Hepatocyte (in vitro differentiated cells): ENCODE measurements at regions not wholly inside any gene's neighbourhood (a gene's known extent, or its start where the extent isn't known, plus 50 kb on each side); places are given as distances from the start of the nearest gene placed in this dataset.

Experiments
- DNase-seq: peaks from one replicate; pipeline ENCODE4 v3.0.0-alpha.2; 2016; ENCODE audit warnings: low spot score
- H2AFZ ChIP-seq: fragments of 200-600 bp; sonication (generic); 2 replicates; pipeline ENCODE4 v1.6.0; 2016; ENCODE audit warnings: antibody characterized with exemption, mild to moderate bottlenecking
- H3K27ac ChIP-seq: fragments of 200-600 bp; sonication (generic); 2 replicates; pipeline ENCODE4 v1.5.1; 2016; ENCODE audit warnings: mild to moderate bottlenecking
- H3K27me3 ChIP-seq: fragments of 200-600 bp; sonication (generic); 2 replicates; pipeline ENCODE4 v1.6.1; 2016
- H3K36me3 ChIP-seq: fragments of 200-600 bp; sonication (generic); replicated peaks from 2 replicates; pipeline ENCODE4 v1.5.1; 2016; ENCODE audit warnings: low read depth; ENCODE audit not compliant: insufficient read depth
- H3K4me1 ChIP-seq: fragments of 200-600 bp; sonication (generic); 2 replicates; pipeline ENCODE4 v1.5.1; 2016; ENCODE audit warnings: mild to moderate bottlenecking, moderate library complexity; ENCODE audit not compliant: insufficient read depth
- H3K4me2 ChIP-seq: fragments of 200-600 bp; sonication (generic); 2 replicates; pipeline ENCODE4 v1.6.0; 2016
- H3K4me3 ChIP-seq: fragments of 200-600 bp; sonication (generic); 2 replicates; pipeline ENCODE4 v1.5.1; 2016; ENCODE audit warnings: mild to moderate bottlenecking
- H3K79me2 ChIP-seq: fragments of 200-600 bp; sonication (generic); 2 replicates; pipeline ENCODE4 v1.6.0; 2017; ENCODE audit warnings: mild to moderate bottlenecking
- H3K9me2 ChIP-seq: fragments of 200-600 bp; sonication (generic); replicated peaks from 2 replicates; pipeline ENCODE4 v1.6.0; 2017; ENCODE audit warnings: mild to moderate bottlenecking; ENCODE audit not compliant: insufficient read depth
- H3K9me3 ChIP-seq: fragments of 200-600 bp; sonication (generic); 2 replicates; pipeline ENCODE4 v1.5.1; 2016; ENCODE audit warnings: low read depth, mild to moderate bottlenecking
- H4K20me1 ChIP-seq: fragments of 200-600 bp; sonication (generic); 2 replicates; pipeline ENCODE4 v1.6.0; 2016; ENCODE audit warnings: mild to moderate bottlenecking; ENCODE audit not compliant: insufficient read depth, poor library complexity, severe bottlenecking
- EZH2 ChIP-seq: fragments of 200-600 bp; sonication (generic); IDR thresholded peaks from 2 replicates; pipeline ENCODE4 v1.6.1; 2016; ENCODE audit warnings: antibody characterized with exemption, mild to moderate bottlenecking, borderline replicate concordance
- EZH2phosphoT487 ChIP-seq: fragments of 200-600 bp; sonication (generic); IDR thresholded peaks from one replicate; pipeline ENCODE4 v1.6.1; 2018; ENCODE audit warnings: antibody characterized with exemption, mild to moderate bottlenecking, low read depth, moderate library complexity; ENCODE audit not compliant: unreplicated experiment, severe bottlenecking
- WGBS: methylation state at CpG from one replicate; pipeline ENCODE4 v1.1.6; 2016; ENCODE audit warnings: low lambda C conversion rate; ENCODE audit errors: missing lambda C conversion rate; 5-methylcytosine and 5-hydroxymethylcytosine counted together
- TF ChIP-seq, protein P1 (sequence below): fragments of 200-600 bp; sonication (generic); IDR thresholded peaks from 2 replicates; pipeline ENCODE4 v1.5.1; 2016; ENCODE audit warnings: antibody characterized with exemption, mild to moderate bottlenecking; ENCODE audit not compliant: poor library complexity

DNA sequence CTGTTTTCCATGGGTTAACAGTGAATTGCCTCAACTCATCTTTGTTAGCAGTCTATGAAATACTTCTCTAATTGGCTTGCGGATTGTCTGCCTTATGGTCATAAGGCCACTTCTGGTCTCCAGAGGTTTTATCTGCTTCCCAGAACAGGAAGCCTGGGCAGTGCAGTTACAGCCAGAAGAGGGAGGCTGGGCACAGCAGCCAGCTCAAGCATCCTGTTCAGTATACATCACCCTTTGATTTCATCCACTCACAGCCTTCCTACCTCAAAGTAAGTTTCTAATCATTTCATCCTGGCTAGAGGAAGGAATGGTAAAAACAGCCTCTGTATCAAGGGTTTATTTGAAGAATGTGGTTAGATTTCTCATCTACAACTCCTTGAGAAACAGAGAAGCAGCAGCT, 311.5 kb upstream of the DEPDC1 start:
- 50% methylated on average over 1 of the region's 1 CpG for WGBS
- no peak overlapping the region for H3K4me3 ChIP-seq
- no peak overlapping the region for H3K4me2 ChIP-seq
- no peaks in the 10 kb centered on the region for H4K20me1 ChIP-seq
- no peaks in the 10 kb centered on the region for H3K27me3 ChIP-seq
- H3K79me2 ChIP-seq: no peaks in the 10 kb centered on the region
- H3K9me2 ChIP-seq: no peaks in the 10 kb centered on the region
- H3K4me1 ChIP-seq: no peaks in the 10 kb centered on the region
- H2AFZ ChIP-seq: peak overlapping the region; percentile 3
- DNase-seq: peak; percentile 6
- no peak for TF ChIP-seq EZH2
- no peak for TF ChIP-seq EZH2phosphoT487
- H3K36me3 ChIP-seq: no peaks in the 10 kb centered on the region
- H3K9me3 ChIP-seq: no peaks in the 10 kb centered on the region
- H3K27ac ChIP-seq: no peak overlapping the region

GRCh38 chr1:68811806-68812205, 314.9 kb upstream of the DEPDC1 start:
- DNase-seq: no peak
- H3K79me2 ChIP-seq: no peaks in the 10 kb centered on the region
- no peaks in the 10 kb centered on the region for H3K4me1 ChIP-seq
- no peak overlapping the region for H3K4me2 ChIP-seq
- H3K27me3 ChIP-seq: no peaks in the 10 kb centered on the region
- H2AFZ ChIP-seq: no peak overlapping the region
- no peaks in the 10 kb centered on the region for H4K20me1 ChIP-seq
- no peaks in the 10 kb centered on the region for H3K9me2 ChIP-seq
- no peaks in the 10 kb centered on the region for H3K9me3 ChIP-seq
- H3K27ac ChIP-seq: no peak overlapping the region
- no peaks in the 10 kb centered on the region for H3K36me3 ChIP-seq
- 80% methylated on average over 5 of the region's 5 CpGs for WGBS
- H3K4me3 ChIP-seq: no peak overlapping the region
- TF ChIP-seq EZH2phosphoT487: no peak

DNA sequence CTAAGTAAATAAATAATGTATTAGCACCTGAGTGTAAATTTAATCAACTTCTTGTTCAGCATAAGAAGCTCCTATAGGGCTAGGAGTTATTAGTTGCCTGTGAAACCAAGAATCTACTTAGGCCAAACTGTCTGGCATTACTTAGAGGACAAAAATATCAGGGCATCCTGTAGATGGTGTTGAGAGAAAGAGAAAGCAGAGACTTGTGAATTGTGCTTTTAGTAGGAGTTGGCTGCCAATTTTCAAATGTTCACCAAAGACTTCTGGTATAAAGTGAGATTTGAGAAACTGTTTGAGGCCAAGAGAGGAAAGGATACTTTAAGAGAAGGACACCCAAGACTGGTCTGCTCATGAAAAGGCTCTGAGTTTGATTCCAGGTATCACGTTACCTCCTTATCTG, 315.5 kb upstream of the DEPDC1 start:
- H3K4me1 ChIP-seq: no peaks in the 10 kb centered on the region
- DNase-seq: no peak
- no peaks in the 10 kb centered on the region for H3K79me2 ChIP-seq
- no peak overlapping the region for H2AFZ ChIP-seq
- H3K9me3 ChIP-seq: no peaks in the 10 kb centered on the region
- no peaks in the 10 kb centered on the region for H3K36me3 ChIP-seq
- 75% methylated on average over 1 of the region's 1 CpG for WGBS
- no peak overlapping the region for H3K4me2 ChIP-seq
- no peaks in the 10 kb centered on the region for H4K20me1 ChIP-seq
- no peak overlapping the region for H3K27ac ChIP-seq
- TF ChIP-seq EZH2phosphoT487 (no peak), EZH2 (no peak)
- TF ChIP-seq, protein P1, sequence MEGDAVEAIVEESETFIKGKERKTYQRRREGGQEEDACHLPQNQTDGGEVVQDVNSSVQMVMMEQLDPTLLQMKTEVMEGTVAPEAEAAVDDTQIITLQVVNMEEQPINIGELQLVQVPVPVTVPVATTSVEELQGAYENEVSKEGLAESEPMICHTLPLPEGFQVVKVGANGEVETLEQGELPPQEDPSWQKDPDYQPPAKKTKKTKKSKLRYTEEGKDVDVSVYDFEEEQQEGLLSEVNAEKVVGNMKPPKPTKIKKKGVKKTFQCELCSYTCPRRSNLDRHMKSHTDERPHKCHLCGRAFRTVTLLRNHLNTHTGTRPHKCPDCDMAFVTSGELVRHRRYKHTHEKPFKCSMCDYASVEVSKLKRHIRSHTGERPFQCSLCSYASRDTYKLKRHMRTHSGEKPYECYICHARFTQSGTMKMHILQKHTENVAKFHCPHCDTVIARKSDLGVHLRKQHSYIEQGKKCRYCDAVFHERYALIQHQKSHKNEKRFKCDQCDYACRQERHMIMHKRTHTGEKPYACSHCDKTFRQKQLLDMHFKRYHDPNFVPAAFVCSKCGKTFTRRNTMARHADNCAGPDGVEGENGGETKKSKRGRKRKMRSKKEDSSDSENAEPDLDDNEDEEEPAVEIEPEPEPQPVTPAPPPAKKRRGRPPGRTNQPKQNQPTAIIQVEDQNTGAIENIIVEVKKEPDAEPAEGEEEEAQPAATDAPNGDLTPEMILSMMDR: no peak
- no peaks in the 10 kb centered on the region for H3K27me3 ChIP-seq
- H3K9me2 ChIP-seq: no peaks in the 10 kb centered on the region
- no peak overlapping the region for H3K4me3 ChIP-seq

GRCh38 chr1:68814067-68814466, 317.2 kb upstream of the DEPDC1 start:
- DNase-seq: no peak

More at GRCh38 chr1:68814067-68814466, 317.2 kb upstream of the DEPDC1 start:
- Histone ChIP-seq H3K27me3 (no peaks in the 10 kb centered on the region), H3K9me3 (no peaks in the 10 kb centered on the region), H3K36me3 (no peaks in the 10 kb centered on the region), H2AFZ (no peak overlapping the region), H3K9me2 (no peaks in the 10 kb centered on the region), H3K4me2 (no peak overlapping the region), H3K4me1 (no peaks in the 10 kb centered on the region), H3K4me3 (no peak overlapping the region), H3K27ac (no peak overlapping the region), H4K20me1 (no peaks in the 10 kb centered on the region), H3K79me2 (no peaks in the 10 kb centered on the region)
- 83% methylated on average over 2 of the region's 2 CpGs for WGBS
- TF ChIP-seq, protein P1: no peak
- no peak for TF ChIP-seq EZH2phosphoT487
- no peak for TF ChIP-seq EZH2
